Hepatocyte (in vitro differentiated cells): ENCODE measurements at regions not wholly inside any gene's neighbourhood (a gene's known extent, or its start where the extent isn't known, plus 50 kb on each side); places are given as distances from the start of the nearest gene placed in this dataset.

Source experiments
- EZH2 ChIP-seq: fragments of 200-600 bp; sonication (generic); IDR thresholded peaks from 2 replicates; pipeline ENCODE4 v1.6.1; 2016; ENCODE audit warnings: antibody characterized with exemption, mild to moderate bottlenecking, borderline replicate concordance
- EZH2phosphoT487 ChIP-seq: fragments of 200-600 bp; sonication (generic); IDR thresholded peaks from one replicate; pipeline ENCODE4 v1.6.1; 2018; ENCODE audit warnings: antibody characterized with exemption, mild to moderate bottlenecking, low read depth, moderate library complexity; ENCODE audit not compliant: unreplicated experiment, severe bottlenecking
- TF ChIP-seq, protein P1 (sequence below): fragments of 200-600 bp; sonication (generic); IDR thresholded peaks from 2 replicates; pipeline ENCODE4 v1.5.1; 2016; ENCODE audit warnings: antibody characterized with exemption, mild to moderate bottlenecking; ENCODE audit not compliant: poor library complexity

DNA sequence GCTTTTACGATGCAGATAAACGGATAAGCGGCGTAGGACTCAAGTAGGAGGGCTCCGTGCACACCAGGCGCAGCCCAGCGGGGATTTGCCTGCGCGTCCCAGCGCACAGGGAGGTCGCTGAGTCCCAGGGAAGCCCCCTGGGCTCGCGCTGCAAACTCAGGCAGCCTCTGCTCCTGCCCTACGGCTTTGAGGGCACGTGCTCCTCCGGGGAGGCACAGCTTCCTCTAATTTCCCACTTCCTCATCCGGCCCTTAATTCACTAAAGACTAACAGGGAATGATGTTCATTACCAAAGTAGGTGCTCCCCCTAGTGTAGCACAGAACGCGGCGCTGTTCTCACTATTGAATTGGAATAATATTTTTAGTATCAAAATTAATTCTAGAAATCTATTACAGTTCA is 825.4 kb downstream of the KCNJ18 start:
- TF ChIP-seq, protein P1, sequence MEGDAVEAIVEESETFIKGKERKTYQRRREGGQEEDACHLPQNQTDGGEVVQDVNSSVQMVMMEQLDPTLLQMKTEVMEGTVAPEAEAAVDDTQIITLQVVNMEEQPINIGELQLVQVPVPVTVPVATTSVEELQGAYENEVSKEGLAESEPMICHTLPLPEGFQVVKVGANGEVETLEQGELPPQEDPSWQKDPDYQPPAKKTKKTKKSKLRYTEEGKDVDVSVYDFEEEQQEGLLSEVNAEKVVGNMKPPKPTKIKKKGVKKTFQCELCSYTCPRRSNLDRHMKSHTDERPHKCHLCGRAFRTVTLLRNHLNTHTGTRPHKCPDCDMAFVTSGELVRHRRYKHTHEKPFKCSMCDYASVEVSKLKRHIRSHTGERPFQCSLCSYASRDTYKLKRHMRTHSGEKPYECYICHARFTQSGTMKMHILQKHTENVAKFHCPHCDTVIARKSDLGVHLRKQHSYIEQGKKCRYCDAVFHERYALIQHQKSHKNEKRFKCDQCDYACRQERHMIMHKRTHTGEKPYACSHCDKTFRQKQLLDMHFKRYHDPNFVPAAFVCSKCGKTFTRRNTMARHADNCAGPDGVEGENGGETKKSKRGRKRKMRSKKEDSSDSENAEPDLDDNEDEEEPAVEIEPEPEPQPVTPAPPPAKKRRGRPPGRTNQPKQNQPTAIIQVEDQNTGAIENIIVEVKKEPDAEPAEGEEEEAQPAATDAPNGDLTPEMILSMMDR, result no peak
- no peak for TF ChIP-seq EZH2
- no peak for TF ChIP-seq EZH2phosphoT487
